HEK293 (cell line): ENCODE measurements at regions not wholly inside any gene's neighbourhood (a gene's known extent, or its start where the extent isn't known, plus 50 kb on each side); places are given as distances from the start of the nearest gene placed in this dataset.

ENCODE experiments used
- GLIS1 ChIP-seq: fragments of 450-650 bp; formaldehyde crosslinking; IDR thresholded peaks from 2 replicates; pipeline ENCODE4 v1.5.1; 2016; ENCODE audit warnings: missing biosample characterization, missing genetic modification characterization
- REST ChIP-seq: fragments of 450-650 bp; formaldehyde crosslinking; IDR thresholded peaks from 2 replicates; pipeline ENCODE4 v1.5.1; 2016; ENCODE audit warnings: missing biosample characterization, missing genetic modification characterization
- ZBTB1 ChIP-seq: fragments of 450-650 bp; formaldehyde crosslinking; IDR thresholded peaks from 2 replicates; pipeline ENCODE4 v1.5.1; 2016; ENCODE audit warnings: missing biosample characterization, missing genetic modification characterization
- ZBTB26 ChIP-seq: fragments of 450-650 bp; formaldehyde crosslinking; optimal IDR thresholded peaks from 2 replicates; pipeline ENCODE3; 2016; ENCODE audit warnings: missing biosample characterization, mild to moderate bottlenecking, missing genetic modification characterization
- ZNF112 ChIP-seq: fragments of 450-650 bp; formaldehyde crosslinking; IDR thresholded peaks from 2 replicates; pipeline ENCODE4 v1.5.0; 2017; ENCODE audit warnings: missing biosample characterization, missing genetic modification characterization
- ZNF302 ChIP-seq: fragments of 450-650 bp; formaldehyde crosslinking; IDR thresholded peaks from 2 replicates; pipeline ENCODE4 v1.5.1; 2016; ENCODE audit warnings: missing biosample characterization, missing genetic modification characterization, low read depth
- ZNF341 ChIP-seq: fragments of 450-650 bp; formaldehyde crosslinking; IDR thresholded peaks from 2 replicates; pipeline ENCODE4; 2016; ENCODE audit warnings: low read depth, missing biosample characterization, missing genetic modification characterization
- ZNF677 ChIP-seq: fragments of 450-650 bp; IDR thresholded peaks from 2 replicates; pipeline ENCODE4 v1.5.0; 2018; ENCODE audit warnings: missing biosample characterization, mild to moderate bottlenecking, missing genetic modification characterization, moderate library complexity
- TF ChIP-seq, protein P1 (sequence below): fragments of 450-650 bp; formaldehyde crosslinking; IDR thresholded peaks from 2 replicates; pipeline ENCODE4 v1.5.1; 2016; ENCODE audit warnings: missing biosample characterization, missing genetic modification characterization
- TF ChIP-seq, protein P2 (sequence below): fragments of 450-650 bp; formaldehyde crosslinking; IDR thresholded peaks from 2 replicates; pipeline ENCODE4 v1.5.1; 2016; ENCODE audit warnings: missing biosample characterization, missing genetic modification characterization
- TF ChIP-seq, protein P3 (sequence below): fragments of 450-650 bp; formaldehyde crosslinking; IDR thresholded peaks from 2 replicates; pipeline ENCODE4 v1.5.1; 2016; ENCODE audit warnings: missing biosample characterization, missing genetic modification characterization

DNA sequence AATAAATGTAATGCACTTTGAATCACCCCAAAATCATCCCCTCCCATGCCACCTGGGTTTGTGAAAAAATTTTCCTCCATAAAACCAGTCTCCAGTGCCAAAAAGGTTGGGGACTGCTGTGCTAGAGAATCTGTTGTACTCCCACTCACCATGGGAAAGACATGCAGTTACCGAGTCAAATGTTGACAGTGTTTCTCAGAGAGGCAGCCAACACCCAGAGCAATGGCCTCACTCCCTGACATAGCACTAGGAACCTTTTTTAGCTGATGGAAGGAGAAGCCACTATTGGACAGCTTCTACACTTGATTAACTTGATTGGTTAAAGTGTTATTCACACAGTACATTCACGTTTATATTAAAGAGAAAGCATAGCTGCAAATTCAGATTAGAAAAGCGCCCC lies 59.8 kb upstream of the MANEA start:
- no peak for TF ChIP-seq ZBTB26 (tag by site-specific recombination)
- TF ChIP-seq, protein P1, sequence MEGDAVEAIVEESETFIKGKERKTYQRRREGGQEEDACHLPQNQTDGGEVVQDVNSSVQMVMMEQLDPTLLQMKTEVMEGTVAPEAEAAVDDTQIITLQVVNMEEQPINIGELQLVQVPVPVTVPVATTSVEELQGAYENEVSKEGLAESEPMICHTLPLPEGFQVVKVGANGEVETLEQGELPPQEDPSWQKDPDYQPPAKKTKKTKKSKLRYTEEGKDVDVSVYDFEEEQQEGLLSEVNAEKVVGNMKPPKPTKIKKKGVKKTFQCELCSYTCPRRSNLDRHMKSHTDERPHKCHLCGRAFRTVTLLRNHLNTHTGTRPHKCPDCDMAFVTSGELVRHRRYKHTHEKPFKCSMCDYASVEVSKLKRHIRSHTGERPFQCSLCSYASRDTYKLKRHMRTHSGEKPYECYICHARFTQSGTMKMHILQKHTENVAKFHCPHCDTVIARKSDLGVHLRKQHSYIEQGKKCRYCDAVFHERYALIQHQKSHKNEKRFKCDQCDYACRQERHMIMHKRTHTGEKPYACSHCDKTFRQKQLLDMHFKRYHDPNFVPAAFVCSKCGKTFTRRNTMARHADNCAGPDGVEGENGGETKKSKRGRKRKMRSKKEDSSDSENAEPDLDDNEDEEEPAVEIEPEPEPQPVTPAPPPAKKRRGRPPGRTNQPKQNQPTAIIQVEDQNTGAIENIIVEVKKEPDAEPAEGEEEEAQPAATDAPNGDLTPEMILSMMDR (tag by site-specific recombination), result no peak
- no peak for TF ChIP-seq ZNF302
- no peak for TF ChIP-seq ZNF112 (tag by site-specific recombination)
- TF ChIP-seq ZNF341, result no peak
- TF ChIP-seq ZBTB1 (tag by site-specific recombination), result no peak
- TF ChIP-seq ZNF677 (tag by site-specific recombination), result no peak
- TF ChIP-seq, protein P2, sequence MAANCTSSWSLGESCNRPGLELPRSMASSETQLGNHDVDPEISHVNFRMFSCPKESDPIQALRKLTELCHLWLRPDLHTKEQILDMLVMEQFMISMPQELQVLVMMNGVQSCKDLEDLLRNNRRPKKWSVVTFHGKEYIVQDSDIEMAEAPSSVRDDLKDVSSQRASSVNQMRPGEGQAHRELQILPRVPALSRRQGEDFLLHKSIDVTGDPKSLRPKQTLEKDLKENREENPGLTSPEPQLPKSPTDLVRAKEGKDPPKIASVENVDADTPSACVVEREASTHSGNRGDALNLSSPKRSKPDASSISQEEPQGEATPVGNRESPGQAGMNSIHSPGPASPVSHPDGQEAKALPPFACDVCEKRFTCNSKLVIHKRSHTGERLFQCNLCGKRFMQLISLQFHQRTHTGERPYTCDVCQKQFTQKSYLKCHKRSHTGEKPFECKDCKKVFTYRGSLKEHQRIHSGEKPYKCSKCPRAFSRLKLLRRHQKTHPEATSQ (tag by site-specific recombination), result no peak
- TF ChIP-seq GLIS1, result no peak
- TF ChIP-seq, protein P3, sequence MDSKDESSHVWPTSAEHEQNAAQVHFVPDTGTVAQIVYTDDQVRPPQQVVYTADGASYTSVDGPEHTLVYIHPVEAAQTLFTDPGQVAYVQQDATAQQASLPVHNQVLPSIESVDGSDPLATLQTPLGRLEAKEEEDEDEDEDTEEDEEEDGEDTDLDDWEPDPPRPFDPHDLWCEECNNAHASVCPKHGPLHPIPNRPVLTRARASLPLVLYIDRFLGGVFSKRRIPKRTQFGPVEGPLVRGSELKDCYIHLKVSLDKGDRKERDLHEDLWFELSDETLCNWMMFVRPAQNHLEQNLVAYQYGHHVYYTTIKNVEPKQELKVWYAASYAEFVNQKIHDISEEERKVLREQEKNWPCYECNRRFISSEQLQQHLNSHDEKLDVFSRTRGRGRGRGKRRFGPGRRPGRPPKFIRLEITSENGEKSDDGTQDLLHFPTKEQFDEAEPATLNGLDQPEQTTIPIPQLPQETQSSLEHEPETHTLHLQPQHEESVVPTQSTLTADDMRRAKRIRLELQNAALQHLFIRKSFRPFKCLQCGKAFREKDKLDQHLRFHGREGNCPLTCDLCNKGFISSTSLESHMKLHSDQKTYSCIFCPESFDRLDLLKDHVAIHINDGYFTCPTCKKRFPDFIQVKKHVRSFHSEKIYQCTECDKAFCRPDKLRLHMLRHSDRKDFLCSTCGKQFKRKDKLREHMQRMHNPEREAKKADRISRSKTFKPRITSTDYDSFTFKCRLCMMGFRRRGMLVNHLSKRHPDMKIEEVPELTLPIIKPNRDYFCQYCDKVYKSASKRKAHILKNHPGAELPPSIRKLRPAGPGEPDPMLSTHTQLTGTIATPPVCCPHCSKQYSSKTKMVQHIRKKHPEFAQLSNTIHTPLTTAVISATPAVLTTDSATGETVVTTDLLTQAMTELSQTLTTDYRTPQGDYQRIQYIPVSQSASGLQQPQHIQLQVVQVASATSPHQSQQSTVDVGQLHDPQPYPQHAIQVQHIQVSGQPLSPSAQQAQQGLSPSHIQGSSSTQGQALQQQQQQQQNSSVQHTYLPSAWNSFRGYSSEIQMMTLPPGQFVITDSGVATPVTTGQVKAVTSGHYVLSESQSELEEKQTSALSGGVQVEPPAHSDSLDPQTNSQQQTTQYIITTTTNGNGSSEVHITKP (tag by site-specific recombination), result no peak
- TF ChIP-seq REST (tag by site-specific recombination), result no peak
